ENCODE measurements at regions not wholly inside any gene's neighbourhood (a gene's known extent, or its start where the extent isn't known, plus 50 kb on each side); places are given as distances from the start of the nearest gene placed in this dataset.

GRCh38 chr21:43317959-43318358 is 109.0 kb downstream of the SIK1 start:
- no peak for DNase-seq (ENCODE audit: low spot score)

DNA sequence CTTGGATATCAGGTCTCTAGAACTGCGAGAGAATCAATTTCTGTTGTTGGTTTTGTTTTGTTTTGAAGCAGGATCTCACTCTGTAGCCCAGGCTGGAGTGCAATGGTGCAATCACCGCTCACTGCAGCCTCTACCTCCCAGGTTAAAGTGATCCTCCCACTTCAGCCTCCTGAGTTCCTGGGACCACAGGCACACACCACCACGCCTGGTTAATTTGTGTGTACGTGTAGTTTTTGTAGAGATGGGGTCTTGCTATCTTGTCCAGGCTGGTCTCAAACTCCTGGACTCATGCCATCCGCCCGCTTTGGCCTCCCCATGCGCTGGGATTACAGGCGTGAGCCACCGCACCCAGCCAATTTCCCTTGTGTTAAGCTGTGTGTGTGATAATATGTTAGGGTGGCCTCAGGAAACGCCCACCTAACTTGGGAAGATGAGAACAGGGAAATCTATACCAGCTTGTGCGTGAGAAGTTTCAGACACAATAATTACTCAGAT is 109.6 kb downstream of the SIK1 start:
- DNase-seq (ENCODE audit: low spot score), result no peak

DNA sequence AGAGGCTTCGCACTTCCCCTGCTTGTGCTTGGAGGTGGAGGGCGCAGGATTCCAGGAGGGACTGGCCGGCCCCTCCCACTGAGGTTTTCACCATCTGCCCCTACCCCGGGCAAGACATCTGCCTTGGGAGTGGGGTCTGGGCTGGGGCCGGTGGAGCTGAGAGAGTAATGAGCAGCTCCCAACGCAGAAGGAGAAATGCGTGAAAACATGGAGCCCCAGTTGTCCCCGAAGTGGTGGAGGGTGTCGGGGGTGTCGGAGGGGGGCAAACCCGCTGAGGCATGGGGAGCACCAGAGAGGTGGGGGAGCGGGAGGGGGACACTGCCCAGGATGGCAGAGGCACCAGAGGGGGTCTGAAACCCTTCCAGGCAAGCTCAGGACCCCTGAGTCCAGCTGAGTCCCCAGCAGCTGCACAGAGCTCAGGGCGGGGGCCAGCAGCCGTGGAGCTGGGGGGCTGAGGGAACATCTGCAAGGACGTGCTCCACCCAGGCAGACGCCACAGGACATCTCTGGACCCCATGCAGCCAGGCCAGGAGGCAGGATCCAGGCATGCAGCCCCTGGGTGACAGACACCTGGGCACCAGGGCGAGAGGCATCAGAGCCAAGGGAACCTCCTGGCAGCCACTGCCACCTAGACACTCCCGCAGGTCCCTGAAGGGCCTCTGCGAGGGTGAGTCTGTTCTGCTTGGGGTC is 110.6 kb downstream of the SIK1 start:
- no peak for DNase-seq (ENCODE audit: low spot score)

- no peak for DNase-seq (ENCODE audit: low spot score)
Measured at GRCh38 chr21:43315244-43316137, 111.4 kb downstream of the SIK1 start.

GRCh38 chr21:43313939-43314405 is 113.0 kb downstream of the SIK1 start:
- DNase-seq (ENCODE audit: low spot score), result no peak

DNA sequence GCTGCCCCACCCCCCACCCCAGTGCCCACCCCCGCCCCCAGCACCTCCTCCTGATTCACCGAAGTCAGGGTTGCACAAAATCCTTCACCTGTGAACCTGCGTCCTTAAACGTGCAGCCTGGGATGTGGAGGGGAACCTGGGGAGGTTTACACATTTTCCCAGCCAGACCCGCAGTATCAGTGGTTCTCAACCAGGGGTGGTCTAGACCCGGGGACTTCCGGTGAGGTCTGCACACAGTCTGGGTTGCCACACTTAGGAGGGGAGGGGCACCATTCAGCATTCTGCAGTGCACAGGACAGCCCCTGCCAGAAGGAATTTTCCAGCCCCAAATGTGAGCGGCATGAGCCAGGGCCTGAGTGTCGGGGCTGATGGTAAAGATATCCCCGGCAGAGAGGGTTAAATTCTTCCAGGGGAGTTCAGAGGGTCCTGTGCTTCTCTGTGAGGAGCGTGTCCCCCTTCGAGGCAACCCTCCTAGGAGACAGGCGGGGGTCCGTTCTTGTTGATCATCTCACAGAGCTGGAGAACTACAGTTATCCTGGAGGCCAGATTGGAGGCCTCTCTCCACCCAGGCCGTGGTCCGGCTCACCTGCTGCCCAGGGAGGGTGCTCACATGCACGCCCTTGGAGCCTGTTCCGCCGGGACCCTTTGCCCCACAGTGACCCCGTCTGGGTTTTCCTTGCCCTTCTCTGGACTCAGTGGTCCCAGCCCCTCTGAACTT is 113.6 kb downstream of the SIK1 start:
- no peak for DNase-seq (ENCODE audit: low spot score)

- no peak for DNase-seq (ENCODE audit: low spot score)
Measured at GRCh38 chr21:43312751-43313169, 114.2 kb downstream of the SIK1 start.

DNA sequence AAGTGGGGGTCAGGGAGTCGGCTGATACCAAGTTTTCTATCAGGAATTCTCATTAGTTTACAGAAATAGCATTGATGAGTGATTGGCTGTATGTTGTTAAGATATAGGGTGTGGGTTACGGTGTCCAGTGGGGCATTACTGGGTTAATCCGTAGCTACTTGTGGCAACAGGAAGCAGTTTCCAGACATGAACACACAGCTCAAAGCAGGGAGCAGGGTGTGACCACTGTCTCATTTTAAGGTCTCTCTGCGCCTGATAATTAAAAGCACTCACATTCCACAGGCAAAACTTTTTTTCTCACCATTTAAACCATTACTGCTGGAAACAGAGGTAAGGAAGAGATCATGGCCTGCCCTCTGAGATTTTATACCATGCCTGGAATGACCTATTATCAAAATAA is 114.9 kb downstream of the SIK1 start:
- no peak for DNase-seq (ENCODE audit: low spot score)

- DNase-seq (ENCODE audit: low spot score), result no peak
Measured at GRCh38 chr21:43311301-43311817, 115.6 kb downstream of the SIK1 start.

- no peak for DNase-seq (ENCODE audit: low spot score)
Measured at GRCh38 chr21:43308815-43309283, 118.1 kb downstream of the SIK1 start.

- DNase-seq (ENCODE audit: low spot score), result no peak
Measured at GRCh38 chr21:43308101-43308814, 118.7 kb downstream of the SIK1 start.

DNA sequence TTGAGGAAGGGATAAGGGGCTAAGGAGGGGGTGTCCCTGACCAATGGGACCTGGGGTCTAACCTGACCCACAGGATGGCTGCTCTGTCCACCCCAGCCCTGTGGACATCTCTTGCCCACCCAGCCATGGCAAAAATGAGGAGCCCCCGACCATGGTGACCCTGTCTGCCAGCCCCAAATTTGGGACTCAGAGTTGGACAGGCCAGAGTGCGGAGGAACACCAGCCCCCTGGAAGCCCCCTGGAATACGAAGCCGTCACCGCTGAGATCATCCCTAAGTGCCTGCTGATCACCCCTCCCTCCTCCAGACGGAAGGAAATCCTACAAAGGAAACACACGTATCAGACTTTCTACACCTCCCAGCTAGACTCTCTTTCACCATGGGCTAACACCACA is 119.3 kb downstream of the SIK1 start:
- DNase-seq (ENCODE audit: low spot score), result no peak

DNA sequence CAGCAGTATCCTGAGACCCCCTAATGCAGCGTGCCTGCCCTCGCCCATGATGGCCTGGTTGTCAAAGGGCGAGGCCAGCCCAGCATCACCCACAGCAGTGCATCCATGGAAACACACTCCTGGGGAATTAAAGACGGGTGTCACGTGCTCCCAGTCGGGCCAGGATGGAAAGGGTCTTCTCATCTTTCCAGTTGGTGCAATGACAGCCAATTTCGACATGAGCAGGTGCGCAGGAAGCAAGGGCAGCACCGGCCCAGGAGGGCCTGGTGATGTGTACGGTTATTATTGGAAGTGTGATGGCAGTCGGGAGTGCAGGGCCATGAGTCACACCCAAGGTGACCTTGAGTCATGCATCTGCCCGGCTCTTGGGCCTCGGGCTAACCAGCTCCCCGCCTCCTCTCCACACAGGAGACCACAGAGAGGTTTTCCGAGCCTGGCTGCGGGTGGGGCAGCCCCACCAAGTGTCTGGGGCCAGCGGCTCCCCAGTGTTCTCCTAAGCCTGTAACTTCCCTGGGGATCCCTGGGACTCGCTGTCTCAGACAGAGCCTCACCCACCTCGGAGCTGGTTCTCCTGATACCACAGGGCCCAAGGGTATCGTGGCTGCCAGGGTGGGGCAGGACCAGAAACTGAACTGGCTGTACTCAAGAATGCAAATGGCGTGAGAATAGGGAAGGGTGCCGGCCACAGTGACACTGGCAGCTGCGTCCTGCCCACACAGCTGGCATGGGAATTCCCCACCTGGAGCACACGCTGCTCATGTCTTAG is 119.8 kb downstream of the SIK1 start:
- DNase-seq (ENCODE audit: low spot score), result no peak

- DNase-seq (ENCODE audit: low spot score), result no peak
Measured at GRCh38 chr21:43306391-43306790, 120.5 kb downstream of the SIK1 start.

- DNase-seq (ENCODE audit: low spot score), result no peak
Measured at GRCh38 chr21:43305811-43306311, 121.1 kb downstream of the SIK1 start.

GRCh38 chr21:43305336-43305665 is 121.6 kb downstream of the SIK1 start:
- DNase-seq (ENCODE audit: low spot score), result no peak

DNA sequence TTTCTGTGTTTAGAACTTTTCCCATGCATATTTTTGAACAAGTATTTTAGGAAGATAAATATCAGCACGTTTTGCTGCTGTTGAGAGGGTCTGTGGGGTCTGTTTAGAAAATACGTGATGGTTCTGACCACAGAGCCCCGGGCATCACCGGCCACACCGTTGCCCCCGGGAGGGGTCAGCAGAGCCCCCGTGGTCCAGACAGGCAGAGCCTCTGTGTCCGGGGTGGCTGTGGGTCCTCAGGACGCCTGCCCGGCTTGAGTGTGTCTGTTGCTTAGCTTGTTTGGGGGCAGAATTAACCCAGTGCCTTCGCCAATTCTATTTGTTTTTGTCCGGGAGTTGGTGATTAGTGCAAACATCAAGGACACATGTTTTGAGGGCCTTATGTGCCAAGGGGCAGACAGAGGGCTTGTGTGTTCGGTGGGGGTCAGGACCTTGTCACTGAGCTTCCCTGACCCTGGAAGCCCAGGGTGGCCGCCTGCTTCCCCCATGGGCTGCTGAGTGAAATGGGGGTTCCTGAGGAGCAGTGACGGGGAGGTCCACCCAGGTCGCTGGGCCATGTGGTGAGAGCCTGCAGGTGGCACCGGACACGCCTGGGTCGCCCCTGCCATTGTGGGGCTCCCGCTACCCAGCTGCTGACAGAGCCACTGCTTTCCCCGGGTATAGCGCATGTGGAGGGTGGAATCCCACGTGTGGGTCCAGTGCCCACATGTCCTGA is 122.2 kb downstream of the SIK1 start:
- DNase-seq (ENCODE audit: low spot score), result no peak

DNA sequence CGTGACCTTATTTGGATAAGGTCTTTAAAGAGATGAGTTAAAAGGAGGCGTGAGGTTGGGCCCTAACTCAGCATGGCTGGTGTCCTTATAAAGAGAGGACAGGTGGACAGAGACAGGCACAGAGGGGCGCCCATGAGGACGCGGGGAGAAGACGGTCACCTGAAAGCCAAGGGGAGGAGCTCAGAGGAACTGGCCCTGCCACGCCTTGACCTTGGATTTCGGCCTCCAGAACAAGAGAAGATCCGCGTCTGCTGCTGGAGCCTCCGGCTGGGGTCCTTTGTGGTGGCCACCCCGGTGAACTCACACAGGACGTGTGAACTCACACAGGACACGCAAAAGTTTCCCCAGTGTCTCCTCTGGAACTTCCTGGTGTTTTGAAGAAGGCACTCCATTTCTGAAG is 122.7 kb downstream of the SIK1 start:
- no peak for DNase-seq (ENCODE audit: low spot score)

GRCh38 chr21:43303275-43304178 is 123.4 kb downstream of the SIK1 start:
- no peak for DNase-seq (ENCODE audit: low spot score)

All from ecto neural progenitor cell (in vitro differentiated cells).